ENCODE measurements at regions not wholly inside any gene's neighbourhood (a gene's known extent, or its start where the extent isn't known, plus 50 kb on each side); places are given as distances from the start of the nearest gene placed in this dataset.
"Not testable (repeated sequence)": the region's sequence is repeated elsewhere in the genome, so short reads cannot be mapped to it uniquely, and the experiment has no call there.

GRCh38 chr9:31255211-31255610, 1129.2 kb upstream of the ACO1 start:
- no peak for DNase-seq (ENCODE audit: low read depth in 2 of 3, low spot score in 2 of 3)

- peak in 1 of 3 donors; percentile 19 for DNase-seq (ENCODE audit: low read depth in 2 of 3, low spot score in 2 of 3)
Observed at GRCh38 chr9:31259824-31260223, 1124.6 kb upstream of the ACO1 start.

GRCh38 chr9:31272456-31273295, 1111.8 kb upstream of the ACO1 start:
- no peak for DNase-seq (ENCODE audit: low read depth in 2 of 3, low spot score in 2 of 3)

- DNase-seq (ENCODE audit: low read depth in 2 of 3, low spot score in 2 of 3): no peak
Observed at GRCh38 chr9:31275419-31275818, 1109.0 kb upstream of the ACO1 start.

- DNase-seq (ENCODE audit: low read depth in 2 of 3, low spot score in 2 of 3): no peak
Observed at GRCh38 chr9:31290731-31291130, 1093.7 kb upstream of the ACO1 start.

GRCh38 chr9:31302620-31303418, 1081.6 kb upstream of the ACO1 start:
- DNase-seq (ENCODE audit: low read depth in 2 of 3, low spot score in 2 of 3): no peak

GRCh38 chr9:31304576-31304975, 1079.9 kb upstream of the ACO1 start:
- DNase-seq (ENCODE audit: low read depth in 2 of 3, low spot score in 2 of 3): no peak

GRCh38 chr9:31314241-31314640, 1070.2 kb upstream of the ACO1 start:
- DNase-seq (ENCODE audit: low read depth in 2 of 3, low spot score in 2 of 3): no peak

GRCh38 chr9:31320494-31320893, 1063.9 kb upstream of the ACO1 start:
- DNase-seq (ENCODE audit: low read depth in 2 of 3, low spot score in 2 of 3): no peak

GRCh38 chr9:31321256-31321655, 1063.2 kb upstream of the ACO1 start:
- DNase-seq (ENCODE audit: low read depth in 2 of 3, low spot score in 2 of 3): no peak

- DNase-seq (ENCODE audit: low read depth in 2 of 3, low spot score in 2 of 3): no peak
Observed at GRCh38 chr9:31321686-31322085, 1062.8 kb upstream of the ACO1 start.

GRCh38 chr9:31323726-31324444, 1060.6 kb upstream of the ACO1 start:
- DNase-seq (ENCODE audit: low read depth in 2 of 3, low spot score in 2 of 3): no peak

GRCh38 chr9:31325778-31326177, 1058.7 kb upstream of the ACO1 start:
- no peak for DNase-seq (ENCODE audit: low read depth in 2 of 3, low spot score in 2 of 3)

- not testable (repeated sequence) for DNase-seq (ENCODE audit: low read depth in 2 of 3, low spot score in 2 of 3)
Observed at GRCh38 chr9:31326883-31327282, 1057.6 kb upstream of the ACO1 start.

GRCh38 chr9:31334837-31335528, 1049.5 kb upstream of the ACO1 start:
- no peak for DNase-seq (ENCODE audit: low read depth in 2 of 3, low spot score in 2 of 3)

- DNase-seq (ENCODE audit: low read depth in 2 of 3, low spot score in 2 of 3): no peak
Observed at GRCh38 chr9:31335529-31336234, 1048.8 kb upstream of the ACO1 start.

- DNase-seq (ENCODE audit: low read depth in 2 of 3, low spot score in 2 of 3): no peak
Observed at GRCh38 chr9:31336386-31336785, 1048.1 kb upstream of the ACO1 start.

GRCh38 chr9:31336841-31337240, 1047.6 kb upstream of the ACO1 start:
- DNase-seq (ENCODE audit: low read depth in 2 of 3, low spot score in 2 of 3): no peak

GRCh38 chr9:31347082-31347617, 1037.3 kb upstream of the ACO1 start:
- DNase-seq (ENCODE audit: low read depth in 2 of 3, low spot score in 2 of 3): peak; percentile 35 to 64 (median 35)

Measured in hematopoietic multipotent progenitor cell (in vitro differentiated cells).